ENCODE measurements at regions not wholly inside any gene's neighbourhood (a gene's known extent, or its start where the extent isn't known, plus 50 kb on each side); places are given as distances from the start of the nearest gene placed in this dataset.

GRCh38 chr15:37261685-37262084 lies 161.3 kb upstream of the MEIS2 start:
- no peak for TF ChIP-seq CTCF (IDR thresholded peaks at IDR 0.05)
- TF ChIP-seq POLR2AphosphoS5 (IDR thresholded peaks at IDR 0.05; ENCODE audit: low read depth, low read length), result no peak
- TF ChIP-seq REST (IDR thresholded peaks at IDR 0.05; ENCODE audit: insufficient read depth in 1 of 2, low read depth in 2 of 2, low read length in 1 of 2), result no peak

All from Panc1 (cell line).